Muscle of arm (tissue), 1 donor: ENCODE measurements at regions not wholly inside any gene's neighbourhood (a gene's known extent, or its start where the extent isn't known, plus 50 kb on each side); places are given as distances from the start of the nearest gene placed in this dataset.

Source experiments
- DNase-seq: peaks from one replicate; pipeline ENCODE4 v3.0.0-alpha.2; 2013

DNA sequence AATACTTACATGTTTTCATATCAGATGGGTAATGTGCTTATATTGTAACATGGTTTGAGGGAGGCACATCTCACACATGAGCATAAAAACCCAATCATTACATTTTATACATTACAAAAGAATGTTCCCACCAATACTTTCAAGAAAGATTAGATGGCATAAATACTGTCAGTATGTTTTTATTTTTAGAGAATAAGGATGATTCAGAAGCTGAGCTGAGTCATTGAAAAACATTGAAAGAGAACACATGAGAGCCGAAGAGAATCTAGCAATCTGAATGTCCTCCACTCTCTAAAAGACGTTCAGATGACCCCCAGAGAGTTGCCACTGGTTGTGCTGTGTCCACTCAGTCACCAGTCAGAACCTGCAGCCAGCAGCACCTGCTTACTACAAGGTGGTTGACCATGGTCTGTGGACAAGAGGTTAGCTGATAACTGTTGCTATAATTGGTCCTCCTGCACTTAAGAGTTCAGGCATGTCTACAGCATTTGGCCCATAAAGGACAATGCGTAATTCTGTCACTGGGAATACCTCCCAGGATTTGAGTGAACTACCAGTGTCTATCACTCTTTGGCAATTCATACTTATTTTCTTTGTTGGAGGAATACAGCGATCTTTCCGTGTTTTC is 382.2 kb upstream of the IGFBP7 start:
- DNase-seq = no peak

DNA sequence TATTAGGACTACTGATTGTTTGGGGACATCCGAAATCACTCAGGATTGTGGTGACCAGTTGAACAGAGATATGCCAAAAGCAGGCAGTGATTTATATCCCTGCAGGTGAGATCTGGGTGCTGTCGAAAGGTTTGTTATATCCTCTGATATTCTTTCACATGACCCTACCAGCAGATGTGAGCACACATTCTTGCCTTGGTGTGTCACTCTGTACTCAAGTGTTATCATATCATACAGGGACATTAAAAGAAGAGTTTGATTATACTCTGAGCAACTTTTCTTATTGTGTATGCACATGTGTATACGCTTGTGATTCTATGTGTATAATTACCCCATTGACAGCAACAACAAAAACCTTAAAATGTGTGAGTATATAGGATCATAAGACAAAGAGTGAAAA is 381.2 kb upstream of the IGFBP7 start:
- DNase-seq = no peak

DNA sequence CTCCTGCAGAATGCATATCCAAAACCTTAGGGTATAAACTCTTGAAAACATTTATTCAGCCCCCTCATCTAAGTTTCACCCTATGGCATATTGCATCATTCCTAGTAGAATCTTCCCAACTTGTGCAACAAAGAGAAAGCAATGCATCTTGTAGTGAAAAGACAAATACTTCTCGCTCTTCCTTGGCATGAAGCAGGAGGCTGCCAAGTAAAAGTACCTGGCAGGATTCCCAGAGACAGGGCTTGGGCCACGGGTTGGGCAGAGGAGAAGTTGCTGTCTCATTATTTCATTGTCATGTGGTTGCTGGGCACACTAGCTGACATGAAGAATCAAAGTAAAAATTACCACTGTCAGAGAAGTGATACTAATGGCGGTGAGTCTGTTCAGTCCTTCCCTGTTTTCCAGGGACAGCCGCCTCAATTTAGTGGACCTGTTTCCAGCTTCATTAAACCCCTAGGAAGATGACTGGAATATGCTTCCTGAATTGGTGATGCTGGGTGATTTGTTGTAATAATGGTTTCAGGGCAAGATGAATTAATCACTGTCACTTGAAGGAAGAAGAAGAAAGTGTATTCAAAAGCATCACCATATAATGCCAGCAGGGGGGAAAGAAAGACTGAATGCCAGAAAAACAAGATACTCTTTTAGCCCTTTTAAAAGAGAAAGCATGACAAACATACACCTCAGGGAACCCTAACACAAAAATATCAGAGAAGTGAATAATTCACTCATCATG is 380.5 kb upstream of the IGFBP7 start:
- no peak for DNase-seq

DNA sequence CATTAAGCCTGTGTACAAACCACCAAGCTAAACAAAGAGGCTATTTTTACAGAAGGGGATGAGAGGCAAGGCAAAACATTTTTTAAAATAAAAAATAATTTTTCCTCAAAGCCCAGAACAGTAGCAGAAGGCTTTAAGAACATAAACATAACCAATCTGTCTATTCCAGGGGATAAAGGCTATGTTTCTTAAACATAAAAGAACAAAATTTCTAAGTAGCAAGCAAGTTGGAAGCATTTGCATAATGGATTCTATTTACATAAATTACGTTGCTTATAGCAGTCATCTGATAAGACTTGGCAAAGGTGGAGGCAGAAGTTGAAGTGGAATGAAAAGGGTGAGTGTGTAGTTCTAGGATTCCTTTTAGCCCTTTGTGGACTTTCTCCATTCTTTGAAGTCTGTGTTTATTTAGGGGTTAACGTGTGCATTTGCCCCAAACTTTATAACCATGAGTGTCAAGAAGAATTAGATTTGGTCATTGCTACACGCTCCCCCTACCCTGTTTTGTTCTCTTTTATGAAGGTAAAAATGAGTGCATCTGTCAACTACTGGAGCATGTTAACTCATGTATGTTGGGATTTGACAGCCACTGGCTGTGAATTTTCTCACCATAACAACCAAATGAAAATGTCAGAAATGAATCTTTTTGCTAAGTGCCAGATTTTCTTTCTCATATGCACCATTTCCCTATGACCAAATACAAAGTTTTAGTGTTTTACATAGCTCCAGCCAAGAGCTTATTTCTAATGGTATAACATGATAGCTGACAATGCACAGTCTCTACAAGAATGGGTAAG is 378.4 kb upstream of the IGFBP7 start:
- no peak for DNase-seq

DNA sequence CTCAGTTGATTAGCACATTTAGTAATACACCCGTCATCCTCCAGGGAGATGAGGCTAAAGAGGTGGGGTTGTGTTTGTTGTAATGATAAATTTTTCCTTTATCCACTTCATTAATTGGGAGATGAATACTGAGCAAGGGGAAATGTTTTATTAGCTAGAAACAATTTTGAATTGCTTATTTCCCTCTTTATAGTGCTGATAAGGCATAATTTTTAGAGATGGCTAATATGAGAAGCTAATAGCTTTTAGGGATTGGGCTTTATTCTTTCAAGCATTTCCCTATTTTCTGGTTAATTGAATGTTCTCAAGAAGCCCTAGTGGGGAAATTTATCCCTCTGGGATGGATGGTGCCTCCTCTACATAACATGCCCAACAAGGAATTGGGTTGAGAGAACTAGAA is 365.2 kb upstream of the IGFBP7 start:
- no peak for DNase-seq

DNA sequence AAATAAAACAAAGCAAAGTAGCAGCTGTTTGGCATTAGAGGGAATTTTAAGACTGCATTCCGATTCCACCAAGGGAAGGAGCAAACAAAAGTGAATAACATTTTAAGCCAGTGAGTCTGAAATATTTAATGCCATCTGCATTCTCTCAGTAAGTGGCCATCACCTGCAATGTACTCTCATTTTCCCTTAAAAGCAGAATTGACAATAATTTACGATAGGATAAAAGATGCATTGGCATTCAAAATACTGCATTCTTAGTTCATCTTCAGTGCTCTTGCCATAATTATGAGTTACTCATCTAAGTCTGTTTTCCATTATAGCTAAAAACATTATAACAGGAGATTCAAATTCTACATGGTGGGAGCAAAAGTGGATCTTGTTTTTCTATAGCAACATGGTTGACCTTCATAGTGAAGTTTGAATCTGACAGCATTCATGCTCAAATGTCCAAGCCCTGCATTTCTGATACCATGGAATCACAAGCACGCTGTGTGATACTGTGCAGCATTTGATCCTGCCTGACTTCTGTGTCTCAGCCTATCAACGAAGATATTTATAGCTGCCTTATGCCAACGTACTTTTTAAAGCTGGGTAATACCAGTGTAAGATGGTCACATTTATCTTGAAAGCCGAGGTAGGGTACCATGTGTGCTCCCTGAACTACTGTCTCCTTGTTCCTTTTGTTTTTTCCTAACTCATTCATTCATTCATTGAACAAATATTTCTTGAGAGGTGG is 355.3 kb upstream of the IGFBP7 start:
- DNase-seq = no peak

DNA sequence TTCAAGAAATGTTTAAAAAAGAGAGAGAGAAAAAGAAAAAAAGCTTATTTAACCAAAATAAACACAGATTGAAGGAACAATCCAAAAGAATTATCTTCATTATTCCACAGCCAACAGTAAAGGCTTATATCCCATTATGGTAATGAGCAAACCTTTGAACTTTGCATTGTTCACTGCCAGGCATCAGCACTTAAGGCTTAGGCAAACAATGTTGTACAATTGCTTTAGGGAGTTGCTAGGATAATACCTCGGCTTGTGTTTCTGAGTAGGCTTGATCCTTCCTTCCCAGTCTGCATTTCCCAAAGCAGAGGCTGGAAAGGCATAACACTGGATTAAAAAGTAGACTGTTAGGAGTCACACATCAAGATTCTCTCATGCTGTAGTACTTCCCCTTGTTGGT is 352.7 kb upstream of the IGFBP7 start:
- DNase-seq = no peak

DNA sequence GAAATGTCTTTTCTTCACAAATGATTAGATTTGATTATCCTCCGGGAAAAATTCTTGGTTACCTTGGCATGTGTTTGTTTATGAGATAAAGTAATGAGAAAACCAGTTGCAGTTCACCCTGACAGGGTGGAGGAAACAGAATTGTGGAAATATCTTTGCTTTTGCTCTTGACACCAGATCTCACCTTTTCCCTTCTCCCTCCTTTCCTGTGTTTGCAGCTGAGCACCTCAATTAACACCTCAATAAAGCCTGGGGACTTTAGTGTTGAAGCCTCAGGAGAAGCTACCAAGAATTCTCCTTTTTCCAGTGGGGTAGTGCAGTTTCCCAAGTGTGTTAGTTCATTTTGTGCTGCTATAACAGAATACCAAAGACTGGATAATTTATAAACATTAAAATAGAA is 350.8 kb upstream of the IGFBP7 start:
- DNase-seq = no peak

DNA sequence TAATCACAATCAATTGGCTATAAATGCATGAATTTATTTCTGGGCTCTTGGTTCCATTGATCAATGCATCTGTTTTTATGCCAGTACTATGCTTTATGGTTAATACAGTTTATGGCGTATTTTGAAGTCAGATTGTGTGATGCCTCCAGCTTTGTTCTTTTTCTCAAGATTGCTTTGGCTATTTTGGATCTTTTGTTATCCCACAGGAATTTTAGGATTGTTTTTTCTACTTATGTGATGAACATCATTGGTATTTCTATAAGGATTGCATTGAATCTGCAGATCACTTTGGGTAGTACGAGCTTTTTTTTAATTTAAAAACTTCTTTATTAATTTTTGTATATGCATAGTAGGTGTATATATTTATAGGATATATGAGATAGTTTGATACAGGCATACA is 338.7 kb upstream of the IGFBP7 start:
- no peak for DNase-seq

DNA sequence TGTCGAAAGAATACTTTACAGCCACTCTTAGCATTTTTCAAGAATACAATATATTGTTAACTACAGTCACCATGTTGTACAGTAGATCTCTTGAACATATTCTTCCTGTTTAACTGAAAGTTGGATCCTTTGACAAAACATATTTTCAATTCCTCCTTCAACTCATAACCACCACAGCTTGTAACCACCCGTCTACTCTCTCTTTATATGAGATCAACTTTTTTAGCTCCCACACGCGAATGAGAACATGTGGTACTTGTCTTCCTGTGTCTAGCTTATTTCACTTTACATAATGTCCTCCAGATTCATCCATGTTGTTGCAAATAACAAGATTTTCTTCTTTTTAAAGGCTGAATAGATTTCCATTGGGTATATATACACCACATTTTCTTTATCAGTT is 338.3 kb upstream of the IGFBP7 start:
- DNase-seq = no peak

DNA sequence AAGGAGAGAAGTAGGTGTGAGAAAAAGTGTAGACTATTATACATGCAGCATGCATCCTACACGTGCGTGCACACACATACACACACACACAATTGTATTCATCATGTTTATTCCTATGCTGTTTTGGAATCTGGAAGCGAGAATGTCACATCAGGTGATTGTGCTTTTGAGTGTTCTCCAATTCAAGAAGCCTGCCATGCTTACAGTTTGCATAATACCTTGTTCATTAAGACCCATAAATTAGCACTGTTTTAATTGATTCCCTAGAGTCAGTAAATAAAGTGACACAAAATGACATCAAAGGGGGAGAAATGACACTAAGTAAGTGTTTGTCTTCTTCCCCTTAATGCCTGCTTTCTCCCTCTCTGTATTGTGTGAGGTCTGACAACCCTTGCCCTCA is 336.1 kb upstream of the IGFBP7 start:
- no peak for DNase-seq

DNA sequence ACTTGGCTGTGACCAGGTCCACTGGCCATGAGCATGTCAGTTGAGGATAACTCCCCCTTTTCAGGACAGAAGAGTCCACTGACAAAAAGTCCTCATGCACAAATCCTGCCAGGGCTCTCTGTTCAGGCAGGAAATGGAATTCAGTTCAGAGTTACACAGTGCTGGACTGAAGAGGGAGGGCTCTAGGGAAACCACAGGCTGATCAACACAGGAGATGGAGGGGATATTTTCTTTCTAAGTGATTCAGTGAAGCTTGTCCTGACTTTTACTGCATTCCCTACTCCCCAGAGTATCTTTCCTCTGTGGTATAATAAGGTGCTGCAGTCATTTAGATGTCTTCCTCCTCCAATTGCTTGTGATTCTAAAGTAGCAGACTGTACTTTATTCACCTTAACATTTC is 335.5 kb upstream of the IGFBP7 start:
- DNase-seq = no peak

DNA sequence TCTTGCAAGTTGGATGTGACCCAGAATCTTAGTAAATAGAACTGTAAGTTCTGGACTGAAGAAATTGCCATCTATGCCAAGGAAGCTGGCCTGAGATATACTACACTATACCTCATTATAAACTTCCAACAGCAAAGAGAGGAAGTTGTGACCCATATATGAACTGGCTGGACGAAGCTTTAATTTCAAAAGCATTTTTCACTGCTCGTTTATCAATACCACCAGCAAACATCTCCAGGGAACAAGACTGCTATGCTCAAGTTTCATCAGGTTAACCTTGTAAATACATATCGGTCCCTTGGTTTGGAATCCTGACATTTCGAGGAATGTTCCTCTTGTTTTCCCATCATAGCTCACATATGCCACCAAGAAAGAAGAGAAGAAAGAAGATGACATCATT is 334.5 kb upstream of the IGFBP7 start:
- no peak for DNase-seq

DNA sequence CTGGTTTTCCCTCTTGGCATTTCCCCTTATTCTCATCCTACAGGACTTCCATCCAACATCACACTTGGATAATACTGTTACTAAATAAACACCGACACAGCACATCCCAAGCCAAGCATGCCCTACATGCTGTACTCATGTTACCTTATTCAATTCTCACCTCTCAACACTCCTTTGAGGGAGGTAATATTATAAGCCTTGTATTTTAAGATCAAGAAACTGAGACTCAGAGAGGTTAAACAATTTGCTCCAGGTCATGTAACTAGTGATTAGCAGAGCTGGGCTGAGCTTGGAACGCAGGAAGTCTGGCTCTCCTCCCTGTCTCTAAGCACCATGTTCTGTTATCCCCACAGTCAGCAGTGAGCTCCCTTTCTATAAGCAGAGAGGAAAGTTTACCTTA is 333.6 kb upstream of the IGFBP7 start:
- DNase-seq = no peak

DNA sequence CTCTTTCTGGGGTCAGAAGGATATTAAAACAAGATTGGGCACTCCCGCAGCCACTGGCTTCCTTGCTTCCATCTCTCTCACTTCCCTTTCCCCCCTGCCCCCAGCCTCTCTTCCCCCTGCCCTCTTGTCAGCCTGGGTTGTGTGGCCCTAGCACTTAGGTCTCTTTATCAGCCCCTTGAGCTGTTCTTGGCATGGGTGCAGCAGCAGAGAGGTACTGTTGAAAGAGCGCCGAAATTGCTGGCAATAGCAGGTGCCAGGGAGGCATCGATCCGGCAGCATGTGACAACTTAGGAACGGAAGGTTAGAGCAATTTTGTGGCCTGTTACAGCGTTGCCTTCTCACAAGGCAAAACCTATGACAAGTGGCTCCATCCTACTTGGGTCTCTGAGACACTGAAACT is 333.1 kb upstream of the IGFBP7 start:
- DNase-seq = no peak

DNA sequence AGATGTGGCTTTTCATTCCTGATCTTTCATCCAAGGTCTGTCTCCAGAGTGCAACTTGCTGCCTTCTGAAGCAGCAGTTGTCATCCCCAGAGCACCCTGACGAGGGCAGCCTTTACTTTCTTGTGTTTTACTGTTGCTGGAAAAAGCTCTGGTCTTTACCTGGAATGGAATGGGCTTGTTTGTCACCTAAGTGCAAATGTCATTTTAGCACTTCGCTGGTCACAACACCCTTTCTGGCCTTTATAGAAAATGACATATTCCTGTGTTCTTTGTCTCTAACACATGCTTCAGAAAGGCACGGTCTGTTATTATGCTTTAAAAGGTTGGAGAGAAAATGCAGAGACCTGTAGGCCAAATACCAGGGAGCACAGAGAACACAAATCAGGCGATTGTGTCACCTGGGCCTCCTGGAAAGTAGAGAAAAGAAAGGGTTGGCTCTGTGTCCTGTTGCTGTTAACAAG is 332.7 kb upstream of the IGFBP7 start:
- DNase-seq = peak; percentile 60

DNA sequence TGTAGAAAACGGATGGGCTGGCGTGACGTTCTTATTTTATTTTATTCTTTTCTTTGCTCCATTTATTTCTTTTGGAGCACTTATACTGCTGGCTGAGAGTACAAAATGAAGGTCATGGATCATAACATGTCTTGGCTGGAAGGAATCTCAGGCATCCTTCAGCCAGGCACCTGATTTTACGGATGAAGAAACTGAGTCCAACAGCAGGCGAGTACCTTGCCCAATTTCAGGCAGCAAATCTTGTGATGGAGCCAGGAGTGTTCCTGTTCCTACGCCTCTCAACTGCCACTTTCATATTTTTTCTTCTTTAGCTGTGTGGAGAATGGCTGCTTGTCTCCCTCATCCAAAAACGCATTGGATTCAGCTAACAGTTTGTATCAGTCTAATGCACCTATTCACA is 332.1 kb upstream of the IGFBP7 start:
- DNase-seq = no peak

DNA sequence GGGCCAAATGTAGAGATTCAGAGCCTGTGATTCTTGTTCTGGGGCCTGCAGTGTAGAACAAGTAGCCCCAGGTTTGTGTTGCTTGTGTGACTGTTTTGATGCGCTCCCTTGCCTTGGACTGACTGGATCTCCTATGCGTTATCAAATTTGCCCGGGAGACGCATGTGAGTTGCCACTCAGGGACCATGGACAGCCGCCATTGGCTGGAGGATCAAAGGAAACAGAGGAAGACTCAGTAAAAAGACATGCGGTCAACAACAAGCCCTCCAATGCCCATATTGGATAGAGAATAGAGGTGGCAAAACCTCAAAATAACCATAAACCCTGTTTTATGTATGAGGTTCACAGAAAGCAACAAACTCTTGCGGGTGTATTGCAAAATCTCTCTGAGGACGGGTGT is 327.5 kb upstream of the IGFBP7 start:
- no peak for DNase-seq

DNA sequence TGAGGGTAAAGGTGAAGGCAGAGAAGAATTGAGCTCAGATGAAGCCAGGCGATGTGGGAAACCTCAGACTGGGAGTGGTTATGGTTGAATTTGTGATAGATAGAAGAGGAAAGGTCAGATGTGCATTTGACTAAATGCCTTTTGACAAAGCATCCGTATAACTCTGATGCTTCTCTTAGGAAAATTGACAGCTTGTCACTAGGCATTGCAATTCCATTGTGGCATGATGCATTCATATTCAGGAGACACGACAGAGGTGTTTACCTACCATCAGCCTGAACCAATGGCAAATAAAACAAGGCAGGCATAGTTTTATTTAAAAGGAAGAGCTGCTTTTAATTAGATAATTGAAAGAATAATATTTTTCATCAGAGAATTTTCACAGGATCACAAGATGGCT is 325.1 kb upstream of the IGFBP7 start:
- no peak for DNase-seq

DNA sequence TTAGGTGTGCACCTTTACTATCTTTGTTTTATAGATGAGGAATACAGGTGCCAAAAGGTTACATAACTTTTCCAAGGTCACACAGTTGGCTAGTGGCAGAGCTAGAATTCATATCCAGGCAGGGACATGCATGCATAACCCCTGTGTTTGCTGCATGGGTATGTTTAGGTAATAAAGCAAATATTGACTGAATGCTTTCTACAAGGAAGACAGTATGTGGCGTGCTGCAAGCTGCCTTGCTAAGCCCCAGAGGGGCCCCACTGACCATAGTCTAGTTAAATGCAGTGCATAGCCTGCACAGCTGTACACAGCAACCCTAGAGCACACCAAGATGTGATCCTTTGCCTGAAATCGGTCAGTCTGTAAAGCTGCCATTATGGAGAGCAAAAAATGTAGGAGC is 320.5 kb upstream of the IGFBP7 start:
- no peak for DNase-seq

DNA sequence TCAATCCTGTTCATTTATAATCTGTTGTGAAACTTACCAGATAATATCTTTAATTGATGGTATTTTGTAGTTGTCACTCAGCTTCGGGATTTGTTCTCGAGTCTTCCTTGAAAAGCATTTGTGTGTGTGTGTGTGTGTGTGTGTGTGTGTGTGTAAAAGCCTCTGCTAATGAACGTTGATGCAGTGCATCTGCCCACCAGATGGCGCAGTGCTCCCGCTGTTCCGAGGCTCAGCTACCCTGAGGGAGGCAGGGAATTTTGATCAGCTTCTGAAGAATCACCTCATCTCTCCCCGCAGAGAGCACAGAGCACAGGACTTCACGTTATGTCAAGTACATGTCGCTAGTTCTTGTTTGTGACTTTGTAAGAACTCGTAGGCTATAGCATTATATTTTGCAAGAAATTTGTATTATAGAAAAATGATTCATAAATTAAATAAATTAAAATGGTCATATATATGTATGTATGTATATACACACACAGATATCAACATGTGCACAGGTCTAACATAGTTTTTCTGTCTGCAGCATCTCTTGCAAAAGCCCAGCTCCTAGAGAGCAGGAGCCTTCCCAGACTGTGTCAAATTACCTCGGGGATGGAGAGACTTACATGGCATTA is 316.7 kb upstream of the IGFBP7 start:
- DNase-seq = peak; percentile 78

DNA sequence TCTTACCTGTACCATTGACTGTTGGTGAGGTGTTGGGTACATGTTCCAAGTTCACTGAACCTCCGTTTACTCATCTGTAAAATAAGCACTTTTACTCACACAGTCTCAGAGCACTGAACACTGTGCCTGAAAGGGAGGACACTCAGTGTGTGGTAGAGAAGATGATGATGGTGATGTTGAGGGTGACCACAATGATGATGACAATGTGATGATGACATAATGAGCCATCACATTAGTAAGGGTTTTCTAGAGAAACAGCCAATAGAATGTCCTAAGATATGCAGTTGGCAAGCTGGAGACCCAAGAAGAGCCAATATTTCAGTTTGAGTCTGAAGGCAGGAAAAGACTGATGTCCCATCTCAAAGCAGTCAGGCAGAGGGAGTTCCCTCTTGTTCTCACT is 315.4 kb upstream of the IGFBP7 start:
- DNase-seq = no peak
